ENCODE measurements at regions not wholly inside any gene's neighbourhood (a gene's known extent, or its start where the extent isn't known, plus 50 kb on each side); places are given as distances from the start of the nearest gene placed in this dataset.

DNA sequence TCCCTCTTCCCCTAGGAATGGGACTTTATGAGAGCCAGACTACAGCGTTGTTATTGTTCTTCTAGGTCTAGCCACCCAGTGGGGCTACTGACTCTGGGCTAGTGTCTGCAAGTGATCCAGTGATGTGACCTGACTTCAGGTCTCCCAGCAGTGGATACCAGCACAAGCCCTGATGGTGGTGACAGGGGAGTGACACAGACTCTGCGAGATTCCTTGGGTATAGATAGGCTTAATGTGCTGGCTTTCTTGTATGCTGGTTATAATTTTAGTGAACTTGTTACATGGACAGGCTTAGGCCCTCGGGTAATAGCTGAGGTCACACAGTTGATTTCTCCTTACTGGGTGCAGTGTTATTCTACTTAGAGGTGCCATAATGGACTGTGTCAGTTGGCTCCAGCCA lies 106.9 kb downstream of the TBC1D30 start:
- DNase-seq (ENCODE audit: low read depth): no peak

DNA sequence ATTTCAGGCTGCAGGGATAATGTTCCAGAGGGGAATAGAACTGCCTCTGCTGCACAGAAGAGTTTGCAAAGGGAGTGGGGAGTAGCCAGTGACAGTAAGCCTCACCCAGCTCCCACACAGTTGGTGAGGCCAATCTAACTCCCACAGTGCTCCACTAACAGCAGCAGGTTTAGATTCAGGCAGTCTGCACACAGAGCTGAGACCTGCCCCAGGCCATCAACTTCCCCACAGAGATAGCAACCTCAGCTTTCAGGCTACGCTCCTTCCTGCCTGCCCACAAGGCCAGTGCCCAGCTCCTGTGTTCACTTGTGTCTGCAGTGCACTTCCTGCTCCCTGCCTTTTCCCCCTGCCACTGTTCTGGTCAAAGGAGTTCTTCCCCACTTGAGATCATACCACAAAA lies 107.5 kb downstream of the TBC1D30 start:
- DNase-seq (ENCODE audit: low read depth): no peak

DNA sequence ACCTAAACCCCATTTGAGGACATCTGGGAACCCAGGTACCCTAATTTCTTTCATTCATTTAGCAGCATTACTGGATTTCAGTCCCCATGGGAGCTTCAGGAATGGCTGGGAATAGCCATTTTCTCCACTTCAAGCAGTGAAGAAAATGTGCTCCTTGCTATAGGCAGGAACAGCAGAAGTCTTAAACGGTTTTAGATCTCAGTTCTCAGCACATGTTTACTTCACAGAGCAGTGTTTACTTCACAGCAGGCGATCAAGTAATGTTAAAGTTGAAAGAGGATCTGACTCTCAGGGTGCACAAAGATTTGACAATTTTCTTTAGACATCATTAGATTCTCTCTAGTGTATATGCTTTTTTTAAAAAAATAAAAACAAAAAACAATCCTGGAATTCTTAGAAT lies 109.3 kb downstream of the TBC1D30 start:
- DNase-seq (ENCODE audit: low read depth): no peak

DNA sequence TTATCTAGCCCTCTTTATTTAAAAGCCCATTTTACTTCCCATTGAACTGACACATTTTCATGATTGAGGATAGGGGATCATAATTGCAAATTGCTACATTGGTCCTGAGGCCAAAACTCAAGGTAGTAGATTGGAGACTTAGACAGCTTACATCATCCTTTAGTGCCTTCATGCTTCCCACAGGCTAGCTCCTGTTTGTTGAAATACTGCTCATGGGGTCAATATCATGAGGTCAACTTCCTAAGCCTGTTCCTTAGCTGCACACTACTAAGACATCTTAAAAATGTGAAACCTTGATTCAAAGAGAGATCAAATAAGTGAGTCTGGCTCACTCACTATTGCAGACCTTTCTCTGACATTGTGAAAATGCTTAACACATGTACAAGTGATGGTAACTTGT lies 113.0 kb downstream of the TBC1D30 start:
- DNase-seq (ENCODE audit: low read depth): no peak

DNA sequence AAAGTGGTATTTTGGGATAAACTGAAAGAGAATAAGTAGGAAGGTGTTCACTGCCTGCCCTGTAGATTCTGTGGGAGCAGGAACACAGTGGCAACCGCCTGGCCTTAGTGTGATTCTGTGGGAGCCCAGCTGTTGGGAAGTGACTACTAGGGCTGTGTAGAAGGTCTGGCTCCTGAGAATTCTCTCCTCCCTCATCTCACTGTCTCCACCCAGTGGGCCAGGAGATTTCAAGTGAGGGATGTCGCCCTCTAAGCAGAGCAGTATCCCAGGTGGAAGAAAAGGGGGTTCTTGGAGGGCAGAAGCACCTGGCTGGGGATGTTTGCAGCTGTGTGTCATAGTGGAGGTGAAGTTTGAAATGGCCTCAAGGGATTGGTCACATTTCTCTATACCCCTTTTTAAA lies 113.7 kb downstream of the TBC1D30 start:
- DNase-seq (ENCODE audit: low read depth): no peak

DNA sequence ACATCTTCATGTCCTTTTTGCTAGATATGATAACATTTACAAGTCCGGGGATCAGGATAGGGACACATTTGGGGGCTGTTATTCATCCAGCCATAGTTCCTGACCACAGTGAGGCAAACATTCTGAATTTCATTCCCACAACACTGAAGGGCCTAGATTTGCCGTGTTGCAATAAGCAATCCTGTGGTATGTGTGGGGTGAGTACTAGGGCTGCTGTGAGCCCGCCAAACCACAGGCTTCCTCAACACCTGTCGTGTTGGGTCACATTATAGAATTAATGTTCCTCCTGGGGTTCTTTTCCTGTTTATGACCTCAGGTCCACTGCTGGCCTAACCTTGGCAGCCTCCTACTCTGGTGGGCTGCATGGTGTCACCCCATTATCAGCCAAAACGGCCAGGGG lies 119.2 kb downstream of the TBC1D30 start:
- peak; percentile 3 for DNase-seq (ENCODE audit: low read depth)

DNA sequence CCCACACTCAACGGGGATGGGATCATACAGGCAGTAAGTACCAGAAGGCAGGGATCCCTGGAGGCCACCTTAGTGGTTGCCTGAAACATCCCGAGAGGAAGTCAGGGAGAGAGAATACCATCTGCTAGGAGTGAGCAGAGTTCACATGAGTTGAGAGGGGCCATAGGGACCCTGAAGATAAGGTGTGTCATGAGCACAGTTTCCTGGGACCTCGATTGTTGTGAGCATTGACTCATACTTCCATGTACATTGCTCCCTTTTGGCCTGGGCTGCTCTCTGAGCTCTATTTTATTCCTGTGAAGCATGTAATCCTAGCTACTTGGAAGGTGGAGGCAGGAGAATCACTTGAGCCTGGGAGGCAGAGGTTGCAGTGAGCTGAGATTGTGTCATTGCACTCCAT lies 120.5 kb downstream of the TBC1D30 start:
- no peak for DNase-seq (ENCODE audit: low read depth)

DNA sequence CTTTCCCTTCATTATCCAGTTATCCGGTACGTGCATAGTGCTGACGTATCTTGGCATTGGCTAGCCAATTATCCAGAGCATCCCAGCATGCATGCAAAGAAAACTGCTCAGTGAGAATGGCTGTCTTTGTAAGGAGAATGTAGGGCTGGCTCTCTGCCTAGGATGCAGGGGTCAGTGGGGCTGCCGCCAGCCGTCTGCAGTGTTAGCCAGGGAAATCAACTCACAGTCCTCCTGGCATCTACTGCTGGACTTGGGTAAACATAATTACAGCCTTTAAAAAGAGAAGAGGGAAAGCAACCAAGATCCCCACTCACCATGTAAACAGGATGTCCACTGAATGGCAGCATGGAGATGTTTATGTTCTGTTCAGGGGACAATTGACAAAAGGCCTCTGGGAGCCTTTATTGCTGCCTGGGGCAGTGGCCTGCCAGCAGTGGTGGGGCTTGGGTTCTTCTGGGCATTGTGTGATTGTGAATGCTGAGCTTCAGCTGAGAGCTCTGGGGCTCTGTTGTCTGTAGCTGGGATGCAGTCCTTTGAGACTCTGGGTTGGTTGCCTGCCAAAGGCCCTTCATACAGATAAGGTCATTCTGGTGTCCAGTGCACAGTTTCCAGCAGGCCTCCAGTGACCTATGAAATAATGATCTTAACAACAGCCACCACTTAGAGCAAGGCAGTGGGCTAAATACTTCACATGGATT lies 121.8 kb downstream of the TBC1D30 start:
- peak; percentile 8 for DNase-seq (ENCODE audit: low read depth)

DNA sequence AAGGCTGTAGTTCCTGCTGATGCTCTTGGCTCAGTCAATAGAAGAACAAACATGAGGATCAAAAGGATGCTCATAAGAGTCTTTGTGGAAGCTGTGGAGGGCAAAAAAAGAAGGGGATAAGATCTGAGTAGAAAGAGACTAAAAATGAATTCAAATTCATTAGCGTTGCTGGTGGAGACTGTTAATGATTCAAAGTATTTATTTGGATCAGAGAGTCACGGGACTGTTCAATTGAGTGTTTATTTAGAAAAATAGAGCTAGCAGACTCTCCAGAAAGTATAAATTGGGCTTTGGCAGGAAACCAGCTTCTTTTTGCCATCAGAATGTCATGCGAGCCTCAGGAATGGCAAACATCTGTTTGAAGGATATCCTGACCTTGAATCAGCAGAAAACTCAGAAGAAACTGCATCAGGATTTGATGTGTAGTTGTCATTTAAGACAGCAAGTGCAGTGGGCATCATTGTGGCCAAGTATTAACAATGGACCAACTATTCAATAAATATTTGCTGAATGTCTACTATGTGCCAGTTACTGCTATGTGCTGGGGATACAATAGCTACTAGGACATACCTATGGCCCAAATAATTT lies 126.4 kb downstream of the TBC1D30 start:
- peak; percentile 16 for DNase-seq (ENCODE audit: low read depth)

DNA sequence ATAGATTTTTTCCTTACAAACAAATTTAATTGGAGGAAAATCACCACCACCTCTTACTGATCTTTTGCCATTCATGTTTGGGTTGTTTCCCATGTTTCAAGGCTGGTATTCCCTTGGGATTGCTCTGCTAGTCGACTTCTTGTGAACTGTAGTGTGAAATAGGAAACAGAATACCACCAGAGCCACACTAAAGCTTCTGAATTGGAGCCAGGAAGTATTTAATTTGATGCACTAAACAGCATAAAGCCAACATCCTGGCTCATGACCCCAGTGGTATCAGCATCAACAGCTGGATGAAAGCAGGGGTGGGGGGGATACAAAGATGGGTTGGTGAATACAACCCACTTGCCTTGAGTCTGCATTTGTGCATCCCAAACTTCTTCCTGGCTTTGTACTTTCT lies 127.5 kb downstream of the TBC1D30 start:
- no peak for DNase-seq (ENCODE audit: low read depth)

DNA sequence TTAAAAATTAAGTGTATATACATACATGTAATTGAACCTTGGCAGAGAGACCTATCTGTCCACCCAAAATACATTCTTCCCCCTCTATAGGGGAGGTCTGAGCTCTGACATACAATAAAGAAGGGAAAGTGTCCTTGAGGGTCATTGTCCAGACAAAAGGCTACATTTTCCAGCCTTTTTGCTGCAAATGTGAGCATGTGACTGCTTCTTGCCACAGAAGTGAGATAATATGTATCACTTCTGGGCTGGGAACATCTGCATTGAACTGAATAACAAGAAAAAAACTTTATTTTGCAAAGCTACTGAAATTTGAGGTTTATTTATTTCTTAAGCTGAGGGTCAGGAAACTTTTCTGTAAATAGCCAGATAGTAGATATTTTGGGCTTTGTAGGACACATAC lies 131.3 kb downstream of the TBC1D30 start:
- DNase-seq (ENCODE audit: low read depth): no peak

DNA sequence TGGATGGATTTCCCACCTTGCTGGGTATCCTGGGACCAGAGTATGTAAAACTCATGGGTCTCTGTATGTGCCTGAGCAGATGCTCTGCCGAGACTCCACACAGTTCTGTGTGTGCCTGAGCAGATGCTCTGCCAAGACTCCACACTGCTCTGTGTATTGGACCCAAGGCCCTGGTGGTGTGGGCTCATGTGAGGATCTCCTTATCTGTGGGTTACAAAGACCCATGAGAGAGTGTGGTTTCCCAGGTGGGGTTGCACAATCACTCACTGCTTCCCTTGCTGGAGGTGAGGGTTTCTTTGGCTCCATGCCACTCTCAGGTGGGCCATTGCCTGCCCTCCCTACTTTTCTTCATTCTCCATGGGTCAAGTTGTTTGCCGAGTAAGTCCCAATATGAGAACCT lies 141.5 kb downstream of the TBC1D30 start:
- DNase-seq (ENCODE audit: low read depth): no peak

DNA sequence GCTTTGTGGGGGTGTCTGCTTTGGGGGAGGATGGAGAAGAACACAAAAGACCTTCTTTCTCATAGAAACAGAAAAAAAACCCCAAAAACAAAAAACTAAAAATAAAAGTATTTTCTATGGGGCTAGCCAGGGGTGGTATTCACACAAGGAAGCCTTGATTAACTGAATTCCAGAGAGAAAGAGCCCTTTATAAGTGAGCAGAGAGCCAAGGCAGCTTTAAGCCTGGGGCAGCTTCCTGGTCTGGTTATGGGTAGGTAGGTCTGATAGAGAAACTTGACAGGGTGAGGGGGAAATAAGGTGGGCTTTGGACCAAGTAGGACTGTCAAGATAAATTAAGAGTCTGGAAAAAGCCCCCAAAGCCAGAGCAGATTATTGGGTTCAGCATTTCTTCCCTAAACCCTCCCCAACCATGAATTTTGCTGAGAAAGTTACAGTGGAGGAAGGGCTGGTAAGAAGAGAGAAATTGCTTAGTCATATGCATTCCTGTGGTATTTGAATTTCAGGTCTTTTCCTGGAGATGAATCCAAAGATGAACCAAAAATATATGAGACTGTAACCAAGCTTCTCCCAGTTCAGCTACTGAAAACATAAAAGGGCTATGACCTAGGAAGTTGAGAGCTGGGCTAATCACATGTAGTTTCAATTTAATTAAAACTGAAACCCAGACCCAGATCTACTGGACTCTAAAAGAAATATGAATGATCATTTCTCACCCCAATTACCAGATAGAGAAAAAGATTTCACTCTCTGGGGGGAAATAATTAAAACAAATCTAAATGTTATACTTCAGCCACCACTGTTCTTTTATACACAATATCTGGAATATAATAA lies 144.8 kb downstream of the TBC1D30 start:
- DNase-seq (ENCODE audit: low read depth): peak; percentile 69

DNA sequence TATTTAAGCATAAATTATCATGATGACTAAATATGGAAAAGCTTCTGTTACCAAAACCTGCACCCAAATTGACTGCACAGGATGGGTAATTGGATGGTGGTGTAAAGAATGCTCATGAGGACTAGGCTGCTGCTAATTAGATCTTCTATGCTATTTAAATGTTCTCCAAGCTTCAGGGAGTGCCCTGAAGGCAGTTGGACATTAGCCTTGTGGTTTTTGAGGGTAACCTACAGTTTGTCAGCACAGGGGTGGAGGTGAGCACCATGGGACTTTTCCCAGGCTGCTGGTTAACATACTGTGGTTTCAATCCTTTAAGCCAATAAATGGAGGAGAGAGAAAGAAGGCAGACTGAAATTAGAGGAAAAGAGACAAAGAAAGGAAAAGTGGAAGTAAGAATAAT lies 145.0 kb downstream of the WIF1 start:
- DNase-seq (ENCODE audit: low read depth): peak; percentile 3

DNA sequence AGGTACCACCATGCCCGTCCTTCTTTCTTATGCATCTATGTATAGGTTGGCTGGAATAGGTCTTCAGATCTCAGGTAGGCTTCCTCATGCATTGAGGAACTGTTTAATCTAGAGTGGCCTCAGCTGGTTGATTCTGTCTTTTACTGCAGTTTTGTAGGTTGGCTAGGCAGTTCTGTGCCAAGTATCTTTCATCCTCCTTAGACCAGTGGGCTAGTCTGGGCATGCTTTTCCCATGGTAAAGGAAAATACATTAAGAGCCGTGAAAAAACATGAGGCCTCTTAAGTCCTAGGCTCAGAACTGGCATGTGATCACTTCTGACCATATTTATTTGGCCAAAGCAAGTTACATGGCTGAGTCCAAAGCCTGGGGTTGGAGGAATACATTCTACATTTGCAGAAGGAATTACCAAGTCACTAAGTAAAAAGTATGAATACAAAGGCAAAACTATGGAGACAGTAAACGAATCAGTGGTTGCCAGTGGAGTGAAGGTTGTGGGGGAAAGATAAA lies 137.3 kb downstream of the WIF1 start:
- DNase-seq (ENCODE audit: low read depth): no peak

DNA sequence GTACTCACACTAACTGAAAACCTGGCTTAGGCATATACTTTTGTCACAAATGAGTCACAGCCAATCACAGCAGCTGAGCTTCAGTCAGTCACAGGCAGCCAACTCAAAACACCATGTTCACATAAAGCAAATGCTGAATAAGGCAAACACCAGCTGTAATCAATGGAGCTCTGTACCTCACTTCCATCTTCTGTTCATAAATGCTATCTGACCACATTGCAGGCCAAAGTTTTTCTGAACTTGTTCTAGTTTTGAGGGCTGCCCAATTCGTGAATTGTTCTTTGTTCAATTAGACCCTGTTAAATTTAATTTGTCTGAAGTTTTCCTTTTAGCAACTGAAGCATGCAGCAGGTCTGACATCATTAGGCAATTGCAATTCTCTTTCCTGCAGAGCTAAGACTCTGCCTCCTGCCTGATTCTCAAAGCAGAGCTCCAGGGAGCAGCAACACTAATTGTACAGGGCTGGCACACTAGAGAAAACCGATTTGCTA lies 129.9 kb downstream of the WIF1 start:
- no peak for DNase-seq (ENCODE audit: low read depth)

DNA sequence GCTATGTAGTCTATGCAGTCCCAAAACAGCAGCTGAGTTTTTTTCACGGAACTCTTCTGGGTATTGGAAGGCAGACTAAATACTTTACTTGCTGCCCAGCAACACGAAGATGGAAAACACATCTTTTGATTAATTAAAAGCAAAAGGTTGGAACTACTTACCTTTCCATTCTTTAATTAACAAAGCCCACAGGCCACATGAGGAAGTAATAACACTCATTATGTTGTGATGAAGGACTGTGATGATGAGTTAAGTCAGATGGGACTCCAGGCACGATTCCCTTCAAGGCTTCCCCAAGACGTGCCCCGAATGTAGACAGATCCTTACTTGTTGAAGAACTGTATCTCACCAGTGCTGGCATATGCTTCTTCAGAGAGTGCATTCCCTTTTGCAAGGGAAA lies 129.0 kb downstream of the WIF1 start:
- no peak for DNase-seq (ENCODE audit: low read depth)

DNA sequence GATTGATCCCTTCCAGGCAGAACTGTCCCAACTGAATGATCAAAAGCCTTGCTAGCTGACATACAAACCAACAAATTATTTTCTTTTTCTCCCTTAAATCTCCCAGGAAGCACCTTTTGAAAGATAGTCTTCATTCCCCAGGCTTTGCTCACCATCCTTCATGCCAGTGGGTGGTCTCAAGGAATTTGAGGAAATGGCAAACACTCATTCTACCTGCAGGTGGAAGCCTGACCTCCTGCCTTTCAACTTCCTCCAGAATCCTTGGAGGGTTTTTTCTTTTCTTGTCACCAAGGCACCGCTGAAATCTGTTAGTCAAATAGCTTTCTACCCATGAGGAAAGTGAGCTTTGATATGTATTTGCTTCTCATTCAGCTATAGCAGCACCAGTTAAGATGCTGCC lies 128.5 kb downstream of the WIF1 start:
- DNase-seq (ENCODE audit: low read depth): no peak

DNA sequence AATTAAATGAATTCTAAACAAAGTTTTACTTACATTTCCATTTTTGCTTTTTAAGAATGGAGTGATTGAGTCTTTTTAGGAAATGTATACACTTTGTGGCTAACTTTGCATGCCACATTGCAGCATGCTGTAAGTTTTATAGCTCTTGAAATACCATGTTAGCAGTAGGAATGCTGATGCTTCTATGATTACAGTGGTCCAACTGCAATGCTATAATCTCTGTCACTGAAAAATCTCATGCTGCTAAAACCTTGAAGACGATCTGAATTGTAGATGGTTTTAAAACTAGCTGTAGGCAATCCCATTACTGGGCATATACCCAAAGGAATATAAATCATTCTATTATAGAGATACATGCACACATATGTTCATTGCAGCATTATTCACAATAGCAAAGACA lies 127.6 kb downstream of the WIF1 start:
- no peak for DNase-seq (ENCODE audit: low read depth)

DNA sequence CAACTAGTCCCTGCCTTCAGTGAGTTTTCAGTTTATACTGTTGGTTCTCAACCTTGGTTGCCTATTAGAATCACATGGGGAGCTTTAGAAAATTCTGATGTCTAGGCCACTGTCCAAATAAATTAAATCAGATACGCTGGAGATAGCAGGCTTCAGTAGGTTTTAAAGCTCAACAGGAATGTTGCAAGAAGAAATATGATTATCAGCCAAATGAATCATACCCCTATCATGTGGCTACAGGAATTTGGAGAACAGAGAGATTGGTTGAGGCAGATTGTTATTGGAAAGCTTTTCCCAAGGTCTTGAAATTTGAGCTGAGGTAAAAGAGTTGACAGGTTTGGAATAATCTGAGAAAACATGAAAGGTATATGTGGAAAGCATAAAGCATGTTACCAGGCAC lies 125.3 kb downstream of the WIF1 start:
- DNase-seq (ENCODE audit: low read depth): no peak

DNA sequence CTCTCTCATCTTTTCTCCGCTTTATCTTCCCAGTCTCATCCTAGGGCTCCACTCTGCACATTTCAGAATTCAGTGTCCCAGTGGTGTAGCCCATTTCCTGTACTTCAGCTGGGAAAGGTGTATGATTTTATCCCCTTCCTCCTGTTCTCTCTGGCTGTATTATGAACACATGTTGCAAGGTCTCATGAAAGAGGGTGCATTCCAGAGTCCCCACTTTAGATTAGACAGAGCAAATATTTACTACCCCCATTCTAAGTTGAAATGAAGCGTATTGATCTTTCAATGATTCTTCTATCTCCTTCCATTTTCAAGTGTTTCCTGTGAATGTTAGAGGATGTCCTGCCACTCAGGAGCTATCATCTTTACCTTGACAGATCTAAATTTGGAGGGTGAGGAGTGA lies 123.2 kb downstream of the WIF1 start:
- no peak for DNase-seq (ENCODE audit: low read depth)

DNA sequence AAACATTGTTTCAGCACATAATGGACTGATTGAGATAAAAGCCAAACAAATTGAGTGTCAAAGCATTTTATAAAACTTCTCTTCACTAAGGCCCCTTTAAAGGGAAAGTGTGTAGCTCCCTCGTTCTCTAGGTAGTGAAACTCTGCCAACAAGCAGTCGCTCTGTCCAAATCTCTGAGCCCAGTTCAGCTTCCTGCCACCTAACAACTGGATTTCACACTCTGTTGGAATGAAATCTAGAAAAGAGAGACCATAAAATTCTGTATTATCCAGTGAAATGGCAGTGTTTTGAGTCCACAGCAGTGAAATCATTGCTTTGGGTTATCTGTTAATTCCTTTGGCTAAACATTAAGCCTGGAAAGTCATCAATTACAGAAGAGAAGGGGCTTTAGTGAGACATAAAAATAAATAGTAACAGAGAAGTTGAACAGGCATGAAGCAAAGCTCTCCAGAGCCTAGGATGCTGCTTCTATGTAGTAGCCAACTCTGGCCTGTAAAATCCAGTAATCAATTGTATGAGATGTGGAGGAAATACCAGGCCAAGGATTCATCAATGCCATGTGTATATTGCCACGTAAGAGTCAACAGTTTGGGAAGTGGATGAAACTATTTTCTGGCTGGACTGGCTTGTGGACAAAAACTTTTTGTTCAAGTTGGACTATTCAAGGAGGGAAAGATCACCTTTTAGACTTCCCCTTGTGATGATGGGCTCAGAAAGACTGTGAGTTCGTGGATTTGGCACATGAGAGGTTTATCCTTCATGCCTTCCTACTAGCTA lies 122.5 kb downstream of the WIF1 start:
- no peak for DNase-seq (ENCODE audit: low read depth)

DNA sequence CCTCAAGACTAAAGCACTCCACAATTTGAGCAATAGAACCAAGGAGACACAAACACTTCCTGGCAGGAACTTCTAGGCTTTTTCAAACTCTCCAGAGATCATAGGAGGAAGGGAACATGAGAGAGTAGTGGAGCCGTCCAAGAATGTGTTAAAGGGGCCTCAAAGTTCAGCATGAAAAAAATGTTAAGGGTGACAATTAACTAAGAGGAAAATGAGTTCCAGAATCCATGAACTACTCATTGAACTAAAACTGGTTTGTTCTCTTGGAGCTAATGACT lies 122.0 kb downstream of the WIF1 start:
- DNase-seq (ENCODE audit: low read depth): no peak

Measured in EH (cell line).